ENCODE measurements at regions not wholly inside any gene's neighbourhood (a gene's known extent, or its start where the extent isn't known, plus 50 kb on each side); places are given as distances from the start of the nearest gene placed in this dataset.

DNA sequence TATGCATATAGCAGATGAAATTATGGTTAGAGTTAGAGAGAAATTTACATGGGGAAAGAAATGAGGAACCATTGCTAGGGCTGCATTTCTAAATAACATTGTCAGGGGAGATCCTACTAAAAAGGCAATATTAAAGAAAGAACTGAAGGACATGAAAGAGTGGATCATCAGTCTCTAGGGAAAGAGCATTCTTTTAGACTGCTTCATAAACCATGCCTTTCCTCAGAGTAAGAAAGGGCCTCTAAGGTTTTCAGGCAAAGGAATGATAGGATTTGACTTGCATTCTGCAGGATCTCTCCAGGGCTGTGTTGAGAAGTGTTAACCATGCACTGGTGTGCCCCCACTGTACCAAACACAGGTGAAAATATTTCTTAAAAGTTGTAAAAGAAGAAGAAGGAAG, 385.4 kb upstream of the MAD2L1 start:
- TF ChIP-seq, protein P1, sequence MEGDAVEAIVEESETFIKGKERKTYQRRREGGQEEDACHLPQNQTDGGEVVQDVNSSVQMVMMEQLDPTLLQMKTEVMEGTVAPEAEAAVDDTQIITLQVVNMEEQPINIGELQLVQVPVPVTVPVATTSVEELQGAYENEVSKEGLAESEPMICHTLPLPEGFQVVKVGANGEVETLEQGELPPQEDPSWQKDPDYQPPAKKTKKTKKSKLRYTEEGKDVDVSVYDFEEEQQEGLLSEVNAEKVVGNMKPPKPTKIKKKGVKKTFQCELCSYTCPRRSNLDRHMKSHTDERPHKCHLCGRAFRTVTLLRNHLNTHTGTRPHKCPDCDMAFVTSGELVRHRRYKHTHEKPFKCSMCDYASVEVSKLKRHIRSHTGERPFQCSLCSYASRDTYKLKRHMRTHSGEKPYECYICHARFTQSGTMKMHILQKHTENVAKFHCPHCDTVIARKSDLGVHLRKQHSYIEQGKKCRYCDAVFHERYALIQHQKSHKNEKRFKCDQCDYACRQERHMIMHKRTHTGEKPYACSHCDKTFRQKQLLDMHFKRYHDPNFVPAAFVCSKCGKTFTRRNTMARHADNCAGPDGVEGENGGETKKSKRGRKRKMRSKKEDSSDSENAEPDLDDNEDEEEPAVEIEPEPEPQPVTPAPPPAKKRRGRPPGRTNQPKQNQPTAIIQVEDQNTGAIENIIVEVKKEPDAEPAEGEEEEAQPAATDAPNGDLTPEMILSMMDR (IDR thresholded peaks at IDR 0.05): no peak
- no peak overlapping the region for H3K27ac ChIP-seq (ENCODE audit: low read length)
- intact Hi-C loops (cut with micrococcal nuclease): no loop called here
- Mint-ChIP-seq H3K27ac (no peak overlapping the region), H3K9me3 (peaks cover 3 to 8% of the 10 kb centered on the region in 2 donors), H3K36me3 (no peaks in the 10 kb centered on the region), H3K27me3 (ENCODE audit: low read depth in 2 of 2) (no peaks in the 10 kb centered on the region), H3K4me1 (no peaks in the 10 kb centered on the region), H3K4me3 (no peak overlapping the region)
- H3K4me1 ChIP-seq (ENCODE audit: control insufficient read depth, insufficient read depth, low read length): no peaks in the 10 kb centered on the region
- DNase-seq (no peak), ATAC-seq (no peak)
- no peaks in the 10 kb centered on the region for H3K9me3 ChIP-seq (ENCODE audit: control insufficient read depth, insufficient read depth, low read length)
- no peaks in the 10 kb centered on the region for H3K27me3 ChIP-seq (ENCODE audit: control insufficient read depth, insufficient read depth, low read length)
- H3K4me3 ChIP-seq (ENCODE audit: low read length): no peak overlapping the region
- no peaks in the 10 kb centered on the region for H3K36me3 ChIP-seq (ENCODE audit: control insufficient read depth, insufficient read depth, low read length)

DNA sequence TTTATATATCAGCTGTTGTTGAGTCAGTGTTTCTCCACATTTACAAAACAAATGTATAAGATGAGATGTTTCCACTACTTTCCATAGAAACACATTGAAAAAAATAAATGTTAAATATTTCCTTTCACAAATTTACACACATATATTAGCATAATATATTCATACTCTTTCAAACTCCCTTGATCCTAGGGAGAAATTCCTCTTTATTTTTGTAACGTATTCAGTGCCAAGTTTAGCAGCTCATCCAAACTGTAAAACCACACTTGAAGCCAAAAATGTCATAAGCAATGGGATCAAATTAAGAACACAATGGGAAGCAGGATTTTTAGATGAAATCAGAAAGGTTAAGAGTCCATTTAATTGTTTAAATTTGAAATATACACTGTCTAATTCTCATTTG, 381.1 kb upstream of the MAD2L1 start:
- TF ChIP-seq, protein P1 (IDR thresholded peaks at IDR 0.05): no peak
- Histone ChIP-seq H3K4me1 (ENCODE audit: control insufficient read depth, insufficient read depth, low read length) (no peaks in the 10 kb centered on the region), H3K4me3 (ENCODE audit: low read length) (no peak overlapping the region), H3K9me3 (ENCODE audit: control insufficient read depth, insufficient read depth, low read length) (no peaks in the 10 kb centered on the region), H3K27ac (ENCODE audit: low read length) (no peak overlapping the region), H3K27me3 (ENCODE audit: control insufficient read depth, insufficient read depth, low read length) (no peaks in the 10 kb centered on the region), H3K36me3 (ENCODE audit: control insufficient read depth, insufficient read depth, low read length) (no peaks in the 10 kb centered on the region)
- no peaks in the 10 kb centered on the region for H3K27me3 Mint-ChIP-seq (ENCODE audit: low read depth in 2 of 2)
- ATAC-seq (no peak), DNase-seq (no peak)
- no peak overlapping the region for H3K27ac Mint-ChIP-seq
- H3K4me3 Mint-ChIP-seq: no peak overlapping the region
- 33% methylated on average over 1 of the region's 1 CpG for WGBS (ENCODE audit: insufficient coverage)
- no peaks in the 10 kb centered on the region for H3K36me3 Mint-ChIP-seq
- H3K4me1 Mint-ChIP-seq: no peaks in the 10 kb centered on the region
- intact Hi-C loops (cut with micrococcal nuclease): no loop called here
- peaks cover 3 to 11% of the 10 kb centered on the region in 2 donors for H3K9me3 Mint-ChIP-seq

DNA sequence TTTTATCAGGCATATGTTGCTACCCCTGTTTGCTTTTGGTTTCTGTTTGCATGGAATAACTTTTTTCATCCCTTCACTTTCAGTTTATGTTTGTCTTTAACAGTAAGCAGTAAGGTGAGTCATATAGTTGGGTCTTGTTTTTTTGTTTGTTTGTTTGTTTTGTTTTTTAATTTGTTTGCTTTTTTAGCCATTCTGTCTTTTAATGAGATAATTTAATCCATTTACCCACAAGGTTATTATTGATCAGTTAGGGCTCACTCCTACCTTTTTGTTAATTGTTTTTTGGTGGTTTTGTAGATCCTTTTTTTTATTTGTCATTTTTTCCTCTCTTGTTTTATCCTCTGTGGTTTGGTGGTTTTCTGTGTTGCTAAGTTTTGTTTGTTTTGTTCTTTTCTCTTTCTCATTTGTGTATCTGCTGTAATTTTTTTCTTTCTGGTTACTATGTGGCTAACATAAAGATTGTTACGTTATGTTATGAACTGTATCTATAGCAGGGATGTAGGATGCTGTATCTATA, 379.5 kb upstream of the MAD2L1 start:
- no peak for DNase-seq
- intact Hi-C loops (cut with micrococcal nuclease): no loop called here
- no peak overlapping the region for H3K4me3 Mint-ChIP-seq
- H3K27me3 Mint-ChIP-seq (ENCODE audit: low read depth in 2 of 2): no peaks in the 10 kb centered on the region
- no peaks in the 10 kb centered on the region for H3K4me1 Mint-ChIP-seq
- H3K9me3 Mint-ChIP-seq: peaks cover 3 to 4% of the 10 kb centered on the region in 2 donors
- no peak for ATAC-seq
- H3K4me1 ChIP-seq (ENCODE audit: control insufficient read depth, insufficient read depth, low read length): no peaks in the 10 kb centered on the region
- no peaks in the 10 kb centered on the region for H3K36me3 Mint-ChIP-seq
- TF ChIP-seq, protein P1 (IDR thresholded peaks at IDR 0.05): no peak
- no peak overlapping the region for H3K27ac Mint-ChIP-seq
- no peaks in the 10 kb centered on the region for H3K27me3 ChIP-seq (ENCODE audit: control insufficient read depth, insufficient read depth, low read length)
- 100% methylated on average over 1 of the region's 1 CpG for WGBS (ENCODE audit: insufficient coverage)
- H3K36me3 ChIP-seq (ENCODE audit: control insufficient read depth, insufficient read depth, low read length): no peaks in the 10 kb centered on the region
- no peak overlapping the region for H3K27ac ChIP-seq (ENCODE audit: low read length)
- no peak overlapping the region for H3K4me3 ChIP-seq (ENCODE audit: low read length)
- no peaks in the 10 kb centered on the region for H3K9me3 ChIP-seq (ENCODE audit: control insufficient read depth, insufficient read depth, low read length)

DNA sequence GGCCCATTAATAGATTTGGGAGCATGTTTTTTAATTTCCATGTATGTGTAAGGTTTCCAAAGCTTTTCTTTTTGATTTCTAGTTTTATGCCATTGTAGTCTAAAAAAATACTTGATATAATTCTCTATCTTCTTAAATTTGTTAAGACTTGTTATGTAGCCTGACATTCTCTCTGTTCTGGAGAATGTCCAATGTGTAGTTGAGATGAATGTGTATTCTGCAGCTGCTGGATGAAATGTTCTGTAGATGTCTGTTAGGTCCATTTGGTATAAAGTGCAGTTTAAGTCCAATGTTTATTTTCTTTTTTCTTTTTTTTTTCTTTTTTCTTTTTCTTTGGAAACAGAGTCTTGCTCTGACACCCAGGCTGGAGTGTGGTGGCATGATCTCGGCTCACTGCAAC, 378.5 kb upstream of the MAD2L1 start:
- intact Hi-C loops (cut with micrococcal nuclease): no loop called here
- H3K9me3 Mint-ChIP-seq: peaks cover 3 to 5% of the 10 kb centered on the region in 2 donors
- TF ChIP-seq, protein P1 (IDR thresholded peaks at IDR 0.05): no peak
- H3K36me3 Mint-ChIP-seq: no peaks in the 10 kb centered on the region
- no peak for ATAC-seq
- Histone ChIP-seq H3K27me3 (ENCODE audit: control insufficient read depth, insufficient read depth, low read length) (no peaks in the 10 kb centered on the region), H3K36me3 (ENCODE audit: control insufficient read depth, insufficient read depth, low read length) (no peaks in the 10 kb centered on the region), H3K9me3 (ENCODE audit: control insufficient read depth, insufficient read depth, low read length) (no peaks in the 10 kb centered on the region), H3K4me3 (ENCODE audit: low read length) (no peak overlapping the region), H3K4me1 (ENCODE audit: control insufficient read depth, insufficient read depth, low read length) (no peaks in the 10 kb centered on the region), H3K27ac (ENCODE audit: low read length) (no peak overlapping the region)
- no peaks in the 10 kb centered on the region for H3K27me3 Mint-ChIP-seq (ENCODE audit: low read depth in 2 of 2)
- no peak for DNase-seq
- H3K4me1 Mint-ChIP-seq: no peaks in the 10 kb centered on the region
- no peak overlapping the region for H3K27ac Mint-ChIP-seq
- no peak overlapping the region for H3K4me3 Mint-ChIP-seq
- WGBS (ENCODE audit: insufficient coverage): 82% methylated on average over 1 of the region's 1 CpG
